T-helper 2 cell treated with Interferon-gamma antibody and Interleukin-4, amounts not matched to agents 5 μg/mL and 100 μg/mL, for 36 hours (primary cell): ENCODE measurements at regions not wholly inside any gene's neighbourhood (a gene's known extent, or its start where the extent isn't known, plus 50 kb on each side); places are given as distances from the start of the nearest gene placed in this dataset.

Experiments
- DNase-seq: peaks from one replicate; pipeline ENCODE4 v3.0.0; 2021; ENCODE audit warnings: low spot score
- H3K27ac Mint-ChIP-seq: one replicate; pipeline ENCODE4 v1.8.0; 2021; ENCODE audit warnings: mild to moderate bottlenecking, mixed read lengths
- H3K27me3 Mint-ChIP-seq: one replicate; pipeline ENCODE4 v1.8.0; 2021; ENCODE audit warnings: low read depth, mixed read lengths
- H3K36me3 Mint-ChIP-seq: one replicate; pipeline ENCODE4 v1.8.0; 2021; ENCODE audit warnings: low read depth, mixed read lengths
- H3K4me1 Mint-ChIP-seq: one replicate; pipeline ENCODE4 v1.8.0; 2021; ENCODE audit warnings: low read depth, mixed read lengths
- H3K4me3 Mint-ChIP-seq: one replicate; pipeline ENCODE4 v1.8.0; 2022; ENCODE audit warnings: mild to moderate bottlenecking, moderate library complexity, mixed read lengths
- H3K9me3 Mint-ChIP-seq: one replicate; pipeline ENCODE4 v1.8.0; 2021; ENCODE audit warnings: mixed read lengths

- Mint-ChIP-seq H3K27me3 (no peaks in the 10 kb centered on the region), H3K9me3 (no peaks in the 10 kb centered on the region), H3K27ac (no peak overlapping the region), H3K4me3 (no peak overlapping the region), H3K36me3 (no peaks in the 10 kb centered on the region), H3K4me1 (no peaks in the 10 kb centered on the region)
- no peak for DNase-seq
These were observed 267.2 kb upstream of the PLXNA2 start for GRCh38 chr1:208511242-208511860.

- H3K4me3 Mint-ChIP-seq: no peak overlapping the region
- H3K4me1 Mint-ChIP-seq: no peaks in the 10 kb centered on the region
- no peak for DNase-seq
- H3K36me3 Mint-ChIP-seq: no peaks in the 10 kb centered on the region
- no peak overlapping the region for H3K27ac Mint-ChIP-seq
- H3K27me3 Mint-ChIP-seq: no peaks in the 10 kb centered on the region
- H3K9me3 Mint-ChIP-seq: no peaks in the 10 kb centered on the region
These were observed 269.6 kb upstream of the PLXNA2 start for GRCh38 chr1:208513799-208514198.

- no peaks in the 10 kb centered on the region for H3K4me1 Mint-ChIP-seq
- no peak overlapping the region for H3K27ac Mint-ChIP-seq
- DNase-seq: no peak
- H3K9me3 Mint-ChIP-seq: no peaks in the 10 kb centered on the region
- H3K36me3 Mint-ChIP-seq: no peaks in the 10 kb centered on the region
- no peaks in the 10 kb centered on the region for H3K27me3 Mint-ChIP-seq
- no peak overlapping the region for H3K4me3 Mint-ChIP-seq
These were observed 270.9 kb upstream of the PLXNA2 start for GRCh38 chr1:208515129-208515528.

- no peak for DNase-seq
- Mint-ChIP-seq H3K27me3 (no peaks in the 10 kb centered on the region), H3K9me3 (no peaks in the 10 kb centered on the region), H3K27ac (no peak overlapping the region), H3K4me3 (no peak overlapping the region), H3K36me3 (no peaks in the 10 kb centered on the region), H3K4me1 (no peaks in the 10 kb centered on the region)
These were observed 272.6 kb upstream of the PLXNA2 start for GRCh38 chr1:208516780-208517179.

- Mint-ChIP-seq H3K27ac (no peak overlapping the region), H3K27me3 (no peaks in the 10 kb centered on the region), H3K4me1 (no peaks in the 10 kb centered on the region), H3K9me3 (no peaks in the 10 kb centered on the region), H3K4me3 (no peak overlapping the region), H3K36me3 (no peaks in the 10 kb centered on the region)
- no peak for DNase-seq
These were observed 276.4 kb upstream of the PLXNA2 start for GRCh38 chr1:208520438-208521099.

- DNase-seq: no peak
- Mint-ChIP-seq H3K4me3 (no peak overlapping the region), H3K4me1 (no peaks in the 10 kb centered on the region), H3K36me3 (no peaks in the 10 kb centered on the region), H3K9me3 (no peaks in the 10 kb centered on the region), H3K27ac (no peak overlapping the region), H3K27me3 (no peaks in the 10 kb centered on the region)
These were observed 277.4 kb upstream of the PLXNA2 start for GRCh38 chr1:208521534-208521933.

- H3K36me3 Mint-ChIP-seq: no peaks in the 10 kb centered on the region
- no peak for DNase-seq
- H3K4me1 Mint-ChIP-seq: no peaks in the 10 kb centered on the region
These were observed 278.8 kb upstream of the PLXNA2 start for GRCh38 chr1:208523007-208523406.

GRCh38 chr1:208524376-208524775 lies 280.2 kb upstream of the PLXNA2 start:
- DNase-seq: no peak
- H3K27ac Mint-ChIP-seq: no peak overlapping the region
- no peaks in the 10 kb centered on the region for H3K36me3 Mint-ChIP-seq
- no peak overlapping the region for H3K4me3 Mint-ChIP-seq
- H3K9me3 Mint-ChIP-seq: no peaks in the 10 kb centered on the region
- H3K4me1 Mint-ChIP-seq: no peaks in the 10 kb centered on the region
- no peaks in the 10 kb centered on the region for H3K27me3 Mint-ChIP-seq

More at GRCh38 chr1:208523007-208523406, 278.8 kb upstream of the PLXNA2 start:
- Mint-ChIP-seq H3K27me3 (no peaks in the 10 kb centered on the region), H3K4me3 (no peak overlapping the region), H3K9me3 (no peaks in the 10 kb centered on the region), H3K27ac (no peak overlapping the region)

- DNase-seq: no peak
- H3K4me1 Mint-ChIP-seq: no peaks in the 10 kb centered on the region
- no peaks in the 10 kb centered on the region for H3K27me3 Mint-ChIP-seq
- H3K36me3 Mint-ChIP-seq: no peaks in the 10 kb centered on the region
- no peaks in the 10 kb centered on the region for H3K9me3 Mint-ChIP-seq
- no peak overlapping the region for H3K4me3 Mint-ChIP-seq
- no peak overlapping the region for H3K27ac Mint-ChIP-seq
These were observed 280.7 kb upstream of the PLXNA2 start for GRCh38 chr1:208524925-208525324.

GRCh38 chr1:208525417-208525816 lies 281.2 kb upstream of the PLXNA2 start:
- H3K9me3 Mint-ChIP-seq: no peaks in the 10 kb centered on the region
- H3K4me1 Mint-ChIP-seq: no peaks in the 10 kb centered on the region
- H3K36me3 Mint-ChIP-seq: no peaks in the 10 kb centered on the region
- DNase-seq: no peak
- no peaks in the 10 kb centered on the region for H3K27me3 Mint-ChIP-seq
- no peak overlapping the region for H3K4me3 Mint-ChIP-seq
- H3K27ac Mint-ChIP-seq: no peak overlapping the region

- Mint-ChIP-seq H3K36me3 (no peaks in the 10 kb centered on the region), H3K4me1 (no peaks in the 10 kb centered on the region), H3K27me3 (no peaks in the 10 kb centered on the region), H3K4me3 (no peak overlapping the region), H3K9me3 (no peaks in the 10 kb centered on the region), H3K27ac (no peak overlapping the region)
- no peak for DNase-seq
These were observed 282.5 kb upstream of the PLXNA2 start for GRCh38 chr1:208526613-208527125.

- no peaks in the 10 kb centered on the region for H3K36me3 Mint-ChIP-seq
- H3K27me3 Mint-ChIP-seq: no peaks in the 10 kb centered on the region
- no peaks in the 10 kb centered on the region for H3K4me1 Mint-ChIP-seq
These were observed 283.0 kb upstream of the PLXNA2 start for GRCh38 chr1:208527156-208527555.

GRCh38 chr1:208528578-208529240 lies 284.5 kb upstream of the PLXNA2 start:
- Mint-ChIP-seq H3K9me3 (no peaks in the 10 kb centered on the region), H3K4me3 (no peak overlapping the region), H3K27ac (no peak overlapping the region), H3K36me3 (no peaks in the 10 kb centered on the region), H3K27me3 (no peaks in the 10 kb centered on the region), H3K4me1 (no peaks in the 10 kb centered on the region)
- DNase-seq: no peak

More at GRCh38 chr1:208527156-208527555, 283.0 kb upstream of the PLXNA2 start:
- DNase-seq: no peak
- Mint-ChIP-seq H3K27ac (no peak overlapping the region), H3K4me3 (no peak overlapping the region), H3K9me3 (no peaks in the 10 kb centered on the region)

GRCh38 chr1:208531003-208531750 lies 287.0 kb upstream of the PLXNA2 start:
- peaks cover 2% of the 10 kb centered on the region for H3K27me3 Mint-ChIP-seq
- DNase-seq: no peak

More at GRCh38 chr1:208531003-208531750, 287.0 kb upstream of the PLXNA2 start:
- Mint-ChIP-seq H3K4me3 (no peak overlapping the region), H3K4me1 (peaks cover 2% of the 10 kb centered on the region), H3K36me3 (no peaks in the 10 kb centered on the region), H3K27ac (no peak overlapping the region), H3K9me3 (no peaks in the 10 kb centered on the region)
